GM19023 (cell line): ENCODE measurements at regions not wholly inside any gene's neighbourhood (a gene's known extent, or its start where the extent isn't known, plus 50 kb on each side); places are given as distances from the start of the nearest gene placed in this dataset.
"Not testable (repeated sequence)": the region's sequence is repeated elsewhere in the genome, so short reads cannot be mapped to it uniquely, and the experiment has no call there.

ENCODE experiments used
- ATAC-seq: cut with Tn5 transposase; IDR thresholded peaks from one replicate; pipeline ENCODE4 v1.9.1; 2021; ENCODE audit warnings: mild to moderate bottlenecking, moderate library complexity; ENCODE audit not compliant: unreplicated experiment

GRCh38 chr9:7545371-7546165 is 254.0 kb downstream of the DMAC1 start:
- ATAC-seq, result no peak

GRCh38 chr9:7542693-7543092 is 256.9 kb downstream of the DMAC1 start:
- no peak for ATAC-seq

GRCh38 chr9:7542126-7542525 is 257.5 kb downstream of the DMAC1 start:
- no peak for ATAC-seq

GRCh38 chr9:7536310-7536939 is 263.2 kb downstream of the DMAC1 start:
- ATAC-seq, result peak; percentile 83

DNA sequence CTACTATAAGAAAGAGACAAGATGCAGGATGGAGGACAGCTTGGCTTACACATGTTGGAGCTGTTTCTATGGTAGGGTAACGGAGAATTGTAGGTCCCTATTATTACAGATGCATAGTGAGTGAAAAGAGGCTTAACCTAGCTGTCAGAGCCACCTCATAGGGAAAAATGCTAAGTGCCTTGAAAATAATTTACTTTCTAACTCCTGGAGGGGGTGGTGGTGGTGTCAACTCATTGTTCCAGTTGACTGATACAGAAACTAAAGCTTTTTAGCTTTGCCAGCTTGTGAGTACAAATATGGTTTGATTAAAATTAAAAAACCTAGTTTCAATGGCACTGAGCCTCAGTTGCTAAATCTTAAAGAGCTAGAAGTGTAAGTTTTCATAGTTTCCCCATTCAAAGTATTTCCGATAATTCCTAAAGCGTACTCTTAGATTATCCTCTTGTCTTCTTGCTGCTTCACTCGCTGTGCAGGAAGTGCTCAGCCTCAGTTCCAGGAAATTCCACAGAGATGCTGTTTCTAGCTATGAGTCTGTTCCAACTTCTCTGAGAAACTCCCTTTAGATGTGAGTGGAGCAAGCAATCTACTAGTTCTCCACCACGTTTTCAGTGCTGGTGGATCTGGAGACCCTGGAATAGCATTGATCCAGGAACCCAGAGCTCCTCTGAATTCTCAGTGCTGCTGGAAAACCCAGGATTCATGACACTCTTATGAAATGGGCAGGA is 265.2 kb downstream of the DMAC1 start:
- ATAC-seq, result no peak

DNA sequence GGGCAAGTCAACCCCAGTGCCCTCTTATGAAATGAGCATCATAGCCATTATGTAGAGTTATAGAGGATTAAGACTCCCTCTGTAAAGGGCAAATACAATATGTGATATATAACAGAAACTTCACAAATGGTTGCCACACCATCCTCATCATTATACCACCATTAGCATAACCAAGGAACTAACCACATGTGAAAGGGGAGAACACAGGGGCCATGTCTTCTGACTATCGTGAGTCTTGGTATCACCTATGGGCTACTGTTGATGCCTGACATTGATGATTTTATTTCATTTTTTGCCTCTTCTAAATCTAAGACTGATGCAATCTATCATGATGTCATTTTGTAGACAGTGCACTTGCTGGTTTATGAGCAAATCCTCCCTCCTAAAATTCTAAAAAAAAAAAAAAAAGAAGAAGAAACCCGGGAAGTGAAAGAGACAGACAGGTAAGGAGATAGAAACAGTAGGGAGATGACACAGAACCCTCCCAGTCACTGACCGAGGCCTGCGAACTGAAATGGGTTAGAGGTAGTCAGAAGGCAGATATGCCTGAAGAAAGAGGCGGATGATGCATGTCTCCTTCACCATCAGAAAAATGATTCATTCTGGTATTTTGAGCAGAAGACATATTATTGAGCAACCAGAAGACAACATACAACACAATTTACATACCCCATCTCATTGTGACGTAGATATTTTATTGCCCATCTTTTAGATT is 266.0 kb downstream of the DMAC1 start:
- no peak for ATAC-seq

DNA sequence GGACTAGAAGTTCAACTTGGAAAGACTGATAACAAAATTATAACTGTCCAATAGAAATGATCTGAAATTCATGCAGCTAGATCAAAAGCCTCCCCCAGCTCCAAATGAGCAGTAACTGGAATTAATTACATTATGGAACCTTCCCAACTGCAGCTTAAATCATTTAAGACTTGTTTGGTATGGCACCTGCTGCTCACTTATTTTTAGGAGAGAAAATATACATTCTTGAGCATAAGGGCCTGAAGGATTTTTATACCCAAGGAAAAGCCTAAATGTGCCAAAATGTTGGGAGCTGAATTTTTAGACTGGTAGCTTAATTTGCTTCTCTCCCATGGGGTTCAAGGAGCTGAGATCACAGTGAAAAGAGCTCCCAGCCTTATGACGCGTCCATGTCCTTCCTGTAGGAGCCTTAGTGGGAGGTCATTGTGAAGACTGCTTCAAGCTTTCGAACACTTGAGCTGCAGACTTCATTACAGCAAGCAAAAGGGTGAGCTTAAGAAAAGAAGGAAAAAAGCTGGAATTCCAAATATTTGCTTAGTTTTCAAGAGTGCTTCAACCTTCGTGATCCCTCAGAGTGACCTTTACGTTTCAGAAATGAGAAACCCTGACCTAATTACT is 276.0 kb downstream of the DMAC1 start:
- ATAC-seq, result no peak

DNA sequence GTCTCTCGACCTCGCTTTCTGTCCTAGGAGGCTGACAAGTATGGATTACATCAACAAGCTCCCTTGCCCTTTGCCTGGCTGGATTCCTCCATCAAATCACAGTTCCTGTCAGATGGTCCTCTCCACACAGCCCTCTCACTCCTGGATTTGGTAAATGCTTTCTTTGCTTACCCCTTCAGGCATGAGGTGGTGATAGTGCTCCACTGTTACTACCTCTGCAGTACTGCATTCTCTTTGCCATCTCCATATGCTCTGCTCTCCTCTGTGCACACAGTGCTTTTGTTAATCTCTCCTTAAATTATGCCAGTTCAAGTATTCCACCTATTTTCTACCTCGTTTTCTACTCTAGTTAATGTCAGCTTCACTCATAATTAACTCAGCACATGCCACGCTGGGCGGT is 279.2 kb downstream of the DMAC1 start:
- ATAC-seq, result no peak

- no peak for ATAC-seq
Measured at GRCh38 chr9:7516376-7516775, 283.2 kb downstream of the DMAC1 start.

GRCh38 chr9:7510199-7510598 is 289.4 kb downstream of the DMAC1 start:
- no peak for ATAC-seq

DNA sequence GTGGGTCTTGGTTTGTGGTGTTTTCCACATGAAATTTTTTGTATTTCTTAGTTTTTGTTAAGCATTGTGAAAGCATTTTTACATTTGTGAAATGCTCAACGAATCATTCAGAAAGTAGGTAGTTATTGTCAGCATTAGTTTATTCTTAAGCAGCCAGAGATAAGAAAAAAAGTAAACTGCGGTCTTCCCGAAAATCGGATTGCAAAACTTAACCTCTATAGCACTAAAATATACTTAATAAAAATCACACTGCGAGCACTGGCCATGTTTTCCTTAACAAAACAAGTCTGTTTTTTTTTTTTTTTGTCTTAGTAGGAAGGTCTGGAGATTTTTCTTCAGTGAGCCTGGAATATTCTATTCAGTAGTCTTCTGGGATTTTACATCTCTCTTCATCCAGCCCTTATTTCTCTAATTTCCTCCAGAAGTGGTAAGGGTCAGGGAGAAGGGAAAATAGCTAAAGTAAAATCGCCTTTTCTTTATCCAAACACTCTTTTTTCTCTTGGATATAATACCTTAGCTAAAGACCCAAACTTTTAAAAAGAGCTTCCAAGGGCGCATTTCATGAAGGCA is 289.9 kb downstream of the DMAC1 start:
- no peak for ATAC-seq

DNA sequence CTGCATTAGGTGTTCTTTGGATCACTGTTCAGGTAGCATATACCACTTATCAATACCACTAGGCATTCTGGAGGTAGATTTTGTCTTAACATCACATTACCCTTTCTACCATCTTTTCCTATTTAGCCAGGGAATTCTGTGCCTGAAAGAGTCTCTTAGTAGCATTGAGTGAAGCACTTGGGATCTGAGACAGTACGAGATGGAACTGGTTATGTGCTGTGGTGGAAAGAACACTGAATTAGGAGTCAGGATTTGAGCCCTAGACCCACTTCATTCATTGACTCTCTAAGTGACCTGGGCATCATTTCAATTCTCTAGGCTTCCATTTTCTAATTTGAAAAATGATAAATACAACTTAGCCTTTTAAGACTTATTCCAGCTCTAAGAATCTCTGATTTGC is 291.1 kb downstream of the DMAC1 start:
- ATAC-seq, result no peak

DNA sequence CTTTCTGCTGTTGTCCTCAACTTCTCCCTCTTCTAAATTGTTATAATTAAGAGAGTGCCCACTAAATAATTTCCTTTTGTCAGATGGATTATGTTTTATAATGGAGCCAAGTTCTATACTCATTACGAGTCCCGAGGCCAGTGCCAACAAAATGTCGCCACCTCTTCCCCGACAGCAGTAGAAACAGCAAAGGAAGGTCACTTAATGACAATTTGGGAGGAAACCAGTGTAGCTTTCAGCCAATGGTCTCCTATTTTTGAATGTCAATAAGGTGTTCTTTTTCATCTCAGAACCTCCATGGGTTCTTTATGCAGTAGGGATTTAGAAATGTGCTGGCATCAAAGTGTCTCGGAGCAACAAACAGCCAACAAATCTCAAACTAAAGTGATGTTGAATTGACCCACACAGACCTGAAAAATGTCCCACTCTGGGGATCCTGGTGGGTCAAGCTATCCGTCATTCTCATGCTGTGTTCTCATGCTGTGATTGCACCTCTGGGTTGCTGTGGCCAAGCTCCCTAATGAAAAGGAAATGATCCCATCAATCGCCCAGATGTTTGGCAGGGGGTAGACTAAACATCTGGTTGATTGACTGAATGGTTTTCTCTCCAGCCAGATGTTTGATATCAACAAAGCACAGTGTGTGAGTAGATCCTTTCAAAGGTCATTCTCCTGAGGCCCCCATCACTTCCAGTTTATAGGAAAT is 291.9 kb downstream of the DMAC1 start:
- ATAC-seq, result no peak

GRCh38 chr9:7507026-7507425 is 292.6 kb downstream of the DMAC1 start:
- no peak for ATAC-seq

GRCh38 chr9:7500521-7500920 is 299.1 kb downstream of the DMAC1 start:
- ATAC-seq, result no peak

DNA sequence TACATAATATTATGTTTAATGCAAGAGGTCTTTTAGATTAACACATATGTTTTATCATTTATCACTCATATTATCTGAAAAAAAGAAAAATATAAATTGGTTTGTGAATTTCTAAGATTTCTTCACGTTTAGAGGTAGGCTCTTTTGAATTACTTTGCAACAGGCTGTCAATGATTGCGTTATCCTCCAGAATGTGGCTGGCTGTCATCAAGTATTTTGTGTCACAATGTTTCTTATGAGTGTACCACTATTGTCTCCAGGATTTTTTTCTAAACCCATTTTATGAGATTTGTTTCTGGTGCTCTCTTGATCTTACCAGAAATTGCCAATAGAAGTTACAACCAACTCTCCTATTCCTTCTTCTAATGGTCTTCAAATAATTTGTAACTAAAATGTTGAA is 307.9 kb downstream of the DMAC1 start:
- ATAC-seq, result no peak

GRCh38 chr9:7490317-7491108 is 309.1 kb downstream of the DMAC1 start:
- no peak for ATAC-seq

DNA sequence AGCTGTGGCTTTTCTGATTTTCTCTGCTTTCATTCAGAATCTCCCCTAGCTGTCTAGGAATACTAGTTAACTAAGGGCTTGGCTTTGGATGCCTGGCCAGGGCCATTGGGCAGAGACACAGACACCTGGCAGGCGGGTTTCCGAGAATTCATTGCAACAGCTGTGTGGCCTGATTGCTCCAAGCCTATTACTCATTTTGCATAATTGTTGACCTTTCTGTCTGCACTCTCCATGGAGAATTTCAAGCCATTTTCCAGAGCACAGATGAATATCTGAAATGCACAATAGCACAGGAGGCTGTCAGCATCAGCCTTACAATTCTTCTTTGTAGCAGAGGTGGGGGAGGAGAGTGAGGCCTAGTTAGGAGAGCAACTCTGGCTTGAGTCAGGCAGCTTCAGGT is 310.5 kb downstream of the DMAC1 start:
- no peak for ATAC-seq

- ATAC-seq, result not testable (repeated sequence)
Measured at GRCh38 chr9:7484014-7484413, 315.6 kb downstream of the DMAC1 start.
